DND-41 (cell line): ENCODE measurements at regions not wholly inside any gene's neighbourhood (a gene's known extent, or its start where the extent isn't known, plus 50 kb on each side); places are given as distances from the start of the nearest gene placed in this dataset.

Experiments
- ATAC-seq: fragments of 200-7000 bp; cut with Tn5 transposase; 3 replicates; pipeline ENCODE4 v1.9.1; 2021; ENCODE audit warnings: low read depth; ENCODE audit not compliant: insufficient read depth
- DNase-seq: peaks from one replicate; pipeline ENCODE4 v3.0.0-alpha.2; 2020
- H2AFZ ChIP-seq: 2 replicates; pipeline ENCODE4 v1.6.0; 2012; ENCODE audit warnings: low read depth, low read length
- H3K27ac ChIP-seq: 2 replicates; pipeline ENCODE4 v1.5.1; 2012; ENCODE audit warnings: low read length, inconsistent platforms
- H3K27me3 ChIP-seq: fragments of 200-600 bp; sonication (generic); 2 replicates; pipeline ENCODE4 v1.6.0; 2012; ENCODE audit warnings: low read length, mild to moderate bottlenecking, inconsistent platforms; ENCODE audit not compliant: insufficient read depth, poor library complexity
- H3K36me3 ChIP-seq: 2 replicates; pipeline ENCODE4 v1.5.1; 2012; ENCODE audit warnings: low read length, inconsistent platforms; ENCODE audit not compliant: insufficient read depth
- H3K4me1 ChIP-seq: 2 replicates; pipeline ENCODE4 v1.5.1; 2012; ENCODE audit warnings: mild to moderate bottlenecking, low read length; ENCODE audit not compliant: insufficient read depth
- H3K4me2 ChIP-seq: 2 replicates; pipeline ENCODE4 v1.6.0; 2012; ENCODE audit warnings: mild to moderate bottlenecking, moderate library complexity, low read length, inconsistent platforms; ENCODE audit not compliant: insufficient read depth
- H3K4me3 ChIP-seq, 2 experiments: fragments of 200-600 bp in 1 of 2; shearing (Covaris generic) in 1 of 2; 2 replicates each; pipeline ENCODE4 v1.5.1; 2012 to 2016; ENCODE audit warnings: inconsistent platforms in 2 of 2, low read length in 2 of 2, mild to moderate bottlenecking in 2 of 2, low read depth in 1 of 2, moderate library complexity in 1 of 2
- H3K79me2 ChIP-seq: 2 replicates; pipeline ENCODE4 v1.6.0; 2012; ENCODE audit warnings: low read length, inconsistent platforms; ENCODE audit not compliant: insufficient read depth
- H3K9ac ChIP-seq: 2 replicates; pipeline ENCODE4 v1.6.0; 2012; ENCODE audit warnings: low read depth, mild to moderate bottlenecking, inconsistent platforms, low read length, moderate library complexity
- H3K9me3 ChIP-seq: 2 replicates; pipeline ENCODE4 v1.5.1; 2012; ENCODE audit warnings: low read length, moderate library complexity, mild to moderate bottlenecking, inconsistent platforms; ENCODE audit not compliant: insufficient read depth, severe bottlenecking
- H4K20me1 ChIP-seq: 2 replicates; pipeline ENCODE4 v1.6.0; 2012; ENCODE audit warnings: low read length; ENCODE audit not compliant: insufficient read depth
- EZH2 ChIP-seq: IDR thresholded peaks from 3 replicates; pipeline ENCODE4 v1.6.1; 2012; ENCODE audit warnings: borderline replicate concordance, low read depth, mild to moderate bottlenecking, moderate library complexity, low read length, inconsistent platforms; ENCODE audit not compliant: severe bottlenecking
- TF ChIP-seq, protein P1 (sequence below): IDR thresholded peaks from 2 replicates; pipeline ENCODE4 v1.5.1; 2012; ENCODE audit warnings: borderline replicate concordance, low read length, moderate library complexity, mild to moderate bottlenecking; ENCODE audit not compliant: poor library complexity, severe bottlenecking; ENCODE audit errors: extremely low read depth

DNA sequence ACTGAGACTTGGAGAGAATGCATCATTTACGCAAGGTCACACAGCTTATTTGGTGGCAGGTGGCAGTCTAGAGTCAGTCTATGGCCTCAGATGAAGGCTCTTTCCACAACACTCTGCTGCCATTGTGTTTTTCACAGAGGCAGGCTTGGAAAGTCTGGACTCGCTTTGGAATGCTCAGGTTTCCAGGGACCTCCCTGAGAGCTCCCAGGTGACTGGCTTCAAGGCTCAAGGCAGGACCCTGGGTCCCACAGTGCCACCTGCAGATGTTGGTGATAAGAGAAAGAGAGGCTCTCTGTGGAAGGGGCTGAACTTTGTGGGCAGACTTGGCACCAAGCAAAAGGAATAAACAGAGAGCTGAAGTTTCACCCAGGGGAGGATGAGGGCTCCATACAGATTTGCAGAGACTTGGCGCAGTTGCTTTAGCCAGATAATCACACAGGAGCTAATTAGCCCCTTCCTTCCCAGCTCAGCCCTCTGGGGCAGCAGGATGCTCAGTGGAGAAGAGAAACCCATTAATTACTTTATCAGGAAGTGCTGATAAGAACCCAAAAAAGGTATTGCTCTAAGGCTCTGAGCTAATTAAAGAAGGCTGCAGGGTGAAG is 103.5 kb downstream of the LBH start:
- H3K4me1 ChIP-seq = peaks cover 40% of the 10 kb centered on the region
- H4K20me1 ChIP-seq = no peaks in the 10 kb centered on the region
- H3K79me2 ChIP-seq = no peaks in the 10 kb centered on the region
- H2AFZ ChIP-seq = no peak overlapping the region
- H3K4me2 ChIP-seq = no peak overlapping the region
- TF ChIP-seq, protein P1, sequence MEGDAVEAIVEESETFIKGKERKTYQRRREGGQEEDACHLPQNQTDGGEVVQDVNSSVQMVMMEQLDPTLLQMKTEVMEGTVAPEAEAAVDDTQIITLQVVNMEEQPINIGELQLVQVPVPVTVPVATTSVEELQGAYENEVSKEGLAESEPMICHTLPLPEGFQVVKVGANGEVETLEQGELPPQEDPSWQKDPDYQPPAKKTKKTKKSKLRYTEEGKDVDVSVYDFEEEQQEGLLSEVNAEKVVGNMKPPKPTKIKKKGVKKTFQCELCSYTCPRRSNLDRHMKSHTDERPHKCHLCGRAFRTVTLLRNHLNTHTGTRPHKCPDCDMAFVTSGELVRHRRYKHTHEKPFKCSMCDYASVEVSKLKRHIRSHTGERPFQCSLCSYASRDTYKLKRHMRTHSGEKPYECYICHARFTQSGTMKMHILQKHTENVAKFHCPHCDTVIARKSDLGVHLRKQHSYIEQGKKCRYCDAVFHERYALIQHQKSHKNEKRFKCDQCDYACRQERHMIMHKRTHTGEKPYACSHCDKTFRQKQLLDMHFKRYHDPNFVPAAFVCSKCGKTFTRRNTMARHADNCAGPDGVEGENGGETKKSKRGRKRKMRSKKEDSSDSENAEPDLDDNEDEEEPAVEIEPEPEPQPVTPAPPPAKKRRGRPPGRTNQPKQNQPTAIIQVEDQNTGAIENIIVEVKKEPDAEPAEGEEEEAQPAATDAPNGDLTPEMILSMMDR = peak; percentile 55
- TF ChIP-seq EZH2 = no peak
- peak overlapping the region; percentile 93 for H3K27ac ChIP-seq
- H3K9me3 ChIP-seq = no peaks in the 10 kb centered on the region
- no peak overlapping the region for H3K9ac ChIP-seq
- DNase-seq (peak; percentile 47), ATAC-seq (peak; percentile 29)
- H3K4me3 ChIP-seq = no peak overlapping the region
- H3K36me3 ChIP-seq = no peaks in the 10 kb centered on the region
- H3K27me3 ChIP-seq = no peaks in the 10 kb centered on the region

DNA sequence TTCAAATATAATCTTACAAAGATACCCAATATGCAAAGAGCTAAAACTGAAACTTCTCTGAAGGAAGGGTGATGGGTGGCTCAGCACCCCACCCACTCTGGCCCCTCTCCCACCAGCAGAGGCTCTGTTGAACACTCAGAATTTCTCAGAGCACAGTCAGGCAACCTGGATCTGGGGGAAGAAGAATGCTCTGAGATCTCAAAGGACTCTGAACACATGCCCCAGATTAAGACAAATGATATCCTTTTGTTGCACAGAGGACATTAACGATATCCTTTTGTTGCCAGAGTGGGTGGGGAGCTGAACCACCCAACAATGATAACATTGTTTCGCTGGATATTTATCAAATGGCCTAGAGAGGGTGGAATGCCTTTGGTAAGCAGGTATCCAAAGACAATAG is 104.8 kb downstream of the LBH start:
- no peaks in the 10 kb centered on the region for H3K79me2 ChIP-seq
- H3K4me1 ChIP-seq = peaks cover 40% of the 10 kb centered on the region
- no peak for ATAC-seq
- H3K36me3 ChIP-seq = no peaks in the 10 kb centered on the region
- TF ChIP-seq, protein P1 = peak; percentile 22
- no peak for TF ChIP-seq EZH2
- H3K9ac ChIP-seq = no peak overlapping the region
- no peak overlapping the region for H3K4me3 ChIP-seq
- H2AFZ ChIP-seq = no peak overlapping the region
- no peaks in the 10 kb centered on the region for H4K20me1 ChIP-seq
- DNase-seq = peak; percentile 16
- no peak overlapping the region for H3K4me2 ChIP-seq
- no peaks in the 10 kb centered on the region for H3K27me3 ChIP-seq
- peak overlapping the region; percentile 93 for H3K27ac ChIP-seq
- no peaks in the 10 kb centered on the region for H3K9me3 ChIP-seq

DNA sequence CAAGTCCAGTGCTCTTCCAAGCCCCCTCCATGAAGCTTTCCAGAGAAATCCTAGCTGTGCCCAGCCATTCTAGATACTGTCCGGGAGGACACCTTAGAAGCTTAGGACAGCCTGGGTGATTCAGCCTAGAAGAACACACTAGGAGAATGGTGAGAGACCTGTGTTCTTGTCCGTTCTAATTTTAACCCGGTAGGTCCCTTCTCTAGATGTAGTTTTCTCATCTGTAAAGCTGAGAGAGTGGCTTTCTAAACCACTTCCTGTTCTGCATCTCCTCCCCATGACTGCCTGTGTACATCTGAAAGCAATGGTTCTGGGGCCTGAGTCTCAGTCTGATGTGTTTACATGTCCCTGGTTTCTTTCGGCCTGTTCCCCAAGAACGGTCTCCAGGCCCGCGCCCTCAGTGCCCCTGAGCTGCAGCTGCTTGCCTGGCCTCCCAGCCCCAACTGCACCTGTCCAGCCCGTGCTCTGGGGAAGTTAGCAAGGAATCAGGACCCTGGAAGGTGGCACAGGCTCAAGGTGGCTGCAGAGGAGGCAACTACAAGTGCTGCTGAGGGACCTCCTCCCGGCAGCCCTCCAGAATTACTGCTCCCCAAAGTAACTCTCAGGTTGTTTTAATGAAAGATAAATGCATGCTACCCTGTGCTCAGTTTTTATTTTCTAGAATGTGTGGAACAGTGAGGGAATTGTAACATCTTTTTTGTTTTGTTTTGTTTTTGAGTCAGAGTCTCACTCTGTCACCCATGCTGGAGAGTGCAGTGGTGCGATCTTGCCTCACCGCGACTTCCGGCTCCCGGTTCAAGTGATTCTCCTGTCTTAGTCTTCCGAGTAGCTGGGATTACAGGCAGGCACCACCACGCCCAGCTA is 105.9 kb downstream of the LBH start:
- DNase-seq (peak; percentile 76), ATAC-seq (peak; percentile 95)
- H3K36me3 ChIP-seq = no peaks in the 10 kb centered on the region
- no peaks in the 10 kb centered on the region for H3K79me2 ChIP-seq
- peaks cover 40% of the 10 kb centered on the region for H3K4me1 ChIP-seq
- no peaks in the 10 kb centered on the region for H4K20me1 ChIP-seq
- H3K4me3 ChIP-seq = peak overlapping the region in 1 of 2 experiments; percentile 4; a peak in 1 of 4 replicates
- H3K4me2 ChIP-seq = peak overlapping the region; percentile 58
- TF ChIP-seq, protein P1 = no peak
- no peak for TF ChIP-seq EZH2
- H2AFZ ChIP-seq = peak overlapping the region; percentile 87
- peak overlapping the region; percentile 93 for H3K27ac ChIP-seq
- peak overlapping the region; percentile 50 for H3K9ac ChIP-seq
- H3K9me3 ChIP-seq = no peaks in the 10 kb centered on the region
- no peaks in the 10 kb centered on the region for H3K27me3 ChIP-seq
